IMR-90 (cell line): ENCODE measurements at regions not wholly inside any gene's neighbourhood (a gene's known extent, or its start where the extent isn't known, plus 50 kb on each side); places are given as distances from the start of the nearest gene placed in this dataset.

ENCODE experiments used
- ATAC-seq: fragments of 200-7000 bp; cut with Tn5 transposase; 2 replicates; pipeline ENCODE4 v1.9.1; 2020; ENCODE audit warnings: low read depth, mild to moderate bottlenecking, moderate library complexity
- BruUV-seq: library from RNA; stranded (reverse); fragments of 400-500 nt; replicated peaks from 2 replicates; lab custom pipeline; 2021; lab: Mats Ljungman, UMichigan
- CTCF ChIA-PET: fragments of 300-600 bp; formaldehyde crosslinking; extraction: SDS; loops from one replicate; lab custom pipeline; 2021; ENCODE audit warnings: antibody characterized with exemption; lab: Yijun Ruan, JAX
- POLR2A ChIA-PET: fragments of 300-600 bp; sonication (Branson Sonifier 250); formaldehyde crosslinking; loops from one replicate; lab custom pipeline; 2022; ENCODE audit warnings: antibody characterized with exemption; ENCODE audit not compliant: unreplicated experiment; lab: Charles Lee
- DNase-seq: peaks from one replicate; pipeline ENCODE4 v3.0.0; 2013
- H2AFZ ChIP-seq: replicated peaks from 2 replicates; pipeline ENCODE3; 2013; ENCODE audit warnings: low read length, mild to moderate bottlenecking; ENCODE audit not compliant: poor library complexity
- H2AK5ac ChIP-seq: 2 replicates; pipeline ENCODE4 v1.6.1; 2013; ENCODE audit warnings: low read depth, low read length, inconsistent platforms
- H2AK9ac ChIP-seq: replicated peaks from 2 replicates; pipeline ENCODE3; 2013; ENCODE audit warnings: mild to moderate bottlenecking, low read depth, low read length, moderate library complexity; ENCODE audit not compliant: poor library complexity
- H2BK120ac ChIP-seq: 2 replicates; pipeline ENCODE4 v1.6.1; 2013; ENCODE audit warnings: low read depth, low read length, inconsistent platforms
- H2BK15ac ChIP-seq: 3 replicates; pipeline ENCODE4 v1.6.1; 2013; ENCODE audit warnings: low read depth, low read length, inconsistent platforms
- H2BK20ac ChIP-seq: 2 replicates; pipeline ENCODE4 v1.6.1; 2013; ENCODE audit warnings: low read depth, mild to moderate bottlenecking, inconsistent platforms, low read length, moderate library complexity
- H2BK5ac ChIP-seq: 2 replicates; pipeline ENCODE4 v1.6.1; 2013; ENCODE audit warnings: mild to moderate bottlenecking, low read depth, low read length, inconsistent platforms; ENCODE audit not compliant: poor library complexity, severe bottlenecking
- H3K14ac ChIP-seq: replicated peaks from 2 replicates; pipeline ENCODE4 v1.6.1; 2013; ENCODE audit warnings: low read depth, low read length, inconsistent platforms
- H3K18ac ChIP-seq: 2 replicates; pipeline ENCODE4 v1.6.1; 2013; ENCODE audit warnings: low read depth, low read length, control low read depth
- H3K23ac ChIP-seq: 2 replicates; pipeline ENCODE4 v1.6.1; 2013; ENCODE audit warnings: low read depth, low read length, inconsistent platforms
- H3K27ac ChIP-seq: 2 replicates; pipeline ENCODE4 v1.5.1; 2013; ENCODE audit warnings: mild to moderate bottlenecking, control low read depth, low read length; ENCODE audit not compliant: insufficient read depth
- H3K27me3 ChIP-seq: 2 replicates; pipeline ENCODE4 v1.6.1; 2013; ENCODE audit warnings: low read length; ENCODE audit not compliant: control insufficient read depth, insufficient read depth
- H3K36me3 ChIP-seq: 2 replicates; pipeline ENCODE4 v1.6.1; 2013; ENCODE audit warnings: low read length, mixed read lengths; ENCODE audit not compliant: control insufficient read depth, insufficient read depth
- H3K4ac ChIP-seq: 2 replicates; pipeline ENCODE4 v1.6.1; 2013; ENCODE audit warnings: low read depth, low read length, inconsistent platforms
- H3K4me1 ChIP-seq: 2 replicates; pipeline ENCODE4 v1.6.1; 2013; ENCODE audit warnings: low read length, mixed read lengths; ENCODE audit not compliant: control insufficient read depth, insufficient read depth
- H3K4me2 ChIP-seq: 2 replicates; pipeline ENCODE4 v1.6.1; 2013; ENCODE audit warnings: low read depth, mild to moderate bottlenecking, control low read depth, low read length, moderate library complexity
- H3K4me3 ChIP-seq: 2 replicates; pipeline ENCODE4 v1.5.1; 2013; ENCODE audit warnings: low read depth, mild to moderate bottlenecking, control low read depth, low read length, moderate library complexity; ENCODE audit not compliant: insufficient read depth
- H3K56ac ChIP-seq: 2 replicates; pipeline ENCODE4 v1.6.1; 2013; ENCODE audit warnings: low read length, inconsistent platforms; ENCODE audit not compliant: insufficient read depth; ENCODE audit errors: extremely low read depth
- H3K79me1 ChIP-seq, 2 experiments: 2 replicates each; pipeline ENCODE4 v1.6.1; 2013; ENCODE audit warnings: low read length in 2 of 2, inconsistent platforms in 1 of 2, low read depth in 1 of 2
- H3K9ac ChIP-seq: 2 replicates; pipeline ENCODE4 v1.6.1; 2013; ENCODE audit warnings: low read depth, low read length, control low read depth
- H3K9me1 ChIP-seq: 2 replicates; pipeline ENCODE4 v1.6.1; 2013; ENCODE audit warnings: low read length, inconsistent platforms; ENCODE audit not compliant: insufficient read depth
- H3K9me3 ChIP-seq: 2 replicates; pipeline ENCODE4 v1.6.1; 2013; ENCODE audit warnings: low read length; ENCODE audit not compliant: control insufficient read depth, insufficient read depth
- H4K20me1 ChIP-seq: 2 replicates; pipeline ENCODE4 v1.6.1; 2013; ENCODE audit warnings: low read length, inconsistent platforms; ENCODE audit not compliant: insufficient read depth
- H4K5ac ChIP-seq: 2 replicates; pipeline ENCODE4 v1.6.1; 2013; ENCODE audit warnings: mild to moderate bottlenecking, low read depth, low read length, control low read depth
- H4K8ac ChIP-seq, 2 experiments: 2 replicates each; pipeline ENCODE4 v1.6.1; 2013; ENCODE audit warnings: low read depth in 2 of 2, low read length in 2 of 2, control low read depth in 1 of 2, inconsistent platforms in 1 of 2
- H4K91ac ChIP-seq: 2 replicates; pipeline ENCODE4 v1.6.1; 2013; ENCODE audit warnings: low read depth, low read length, inconsistent platforms; ENCODE audit not compliant: insufficient read depth
- BHLHE40 ChIP-seq: fragments of 150-350 bp; IDR thresholded peaks from 2 replicates; pipeline ENCODE4 v1.6.1; 2016; ENCODE audit warnings: mild to moderate bottlenecking, low read depth, low read length
- MAFK ChIP-seq: IDR thresholded peaks from 2 replicates; pipeline ENCODE4 v1.6.1; 2012; ENCODE audit warnings: low read depth, low read length, improper control_type of control experiment
- MXI1 ChIP-seq: IDR thresholded peaks from 2 replicates; pipeline ENCODE4 v1.6.1; 2012; ENCODE audit warnings: low read depth, mild to moderate bottlenecking, low read length, moderate library complexity, borderline replicate concordance
- NFE2L2 ChIP-seq: fragments of 150-350 bp; IDR thresholded peaks from 2 replicates; pipeline ENCODE4 v1.6.1; 2016; ENCODE audit warnings: low read depth, mild to moderate bottlenecking, low read length
- RAD21 ChIP-seq: IDR thresholded peaks from 2 replicates; pipeline ENCODE4 v1.6.1; 2012; ENCODE audit warnings: low read length, improper control_type of control experiment
- USF2 ChIP-seq: fragments of 150-350 bp; IDR thresholded peaks from 2 replicates; pipeline ENCODE4 v1.6.1; 2017; ENCODE audit warnings: mild to moderate bottlenecking, antibody characterized with exemption, low read length, low read depth
- WGBS, 2 experiments: methylation state at CpG; one replicate each; pipeline versions ENCODE4 v1.1.5 to v1.1.7; 2013; ENCODE audit warnings: missing lambda C conversion rate in 2 of 2; ENCODE audit not compliant: insufficient read length in 1 of 2; ENCODE audit errors: extremely low coverage in 2 of 2; 5-methylcytosine and 5-hydroxymethylcytosine counted together
- dilution Hi-C: fragments of 300-500 bp; cut with HindIII; formaldehyde crosslinking; loops from one replicate; pipeline ENCODE4 v1.14.3; 2018; ENCODE audit warnings: low sequenced_read_pairs; ENCODE audit not compliant: unreplicated experiment
- in situ Hi-C: fragments of 300-500 bp; cut with MboI; formaldehyde crosslinking; loops from 3 replicates; pipeline ENCODE4 v1.14.3; 2019; ENCODE audit warnings: low sequenced_read_pairs, inconsistent platforms, mixed read lengths
- intact Hi-C: fragments of 100-400 bp; cut with micrococcal nuclease; formaldehyde crosslinking; loops from 2 replicates; pipeline ENCODE4 v1.10.0; 2022

GRCh38 chr18:68431111-68431921 is 283.6 kb downstream of the TMX3 start:
- BruUV-seq: no TSS peak
- H3K9me3 ChIP-seq: no peaks in the 10 kb centered on the region; the same call in 1 of the 2 replicates
- peak overlapping the region; percentile 14 for H2BK5ac ChIP-seq
- ATAC-seq (no peak; the same call in 1 of the 2 replicates), DNase-seq (no peak)
- WGBS, 2 experiments: 100% methylated on average over 1 of the region's 6 CpGs; no CpG with 5 or more reads in 1 of the 2 experiments
- H4K8ac ChIP-seq: peak overlapping the region; percentile 42 to 72; a peak in 3 of 4 replicates
- H3K56ac ChIP-seq: no peak overlapping the region
- ChIA-PET CTCF (interaction anchor here (0.6 kb wide), 3 partner anchors 25 to 882 kb away, joined by 3 to 5 read pairs (median 3); no protein-coding TSS in a partner anchor), POLR2A (no interaction called here)
- H3K18ac ChIP-seq: peak overlapping the region; percentile 63; the same call in 1 of the 2 replicates
- intact Hi-C loops (no loop called here), dilution Hi-C loops (no loop called here), in situ Hi-C loops (no loop called here)
- H3K4ac ChIP-seq: peak overlapping the region; percentile 88
- no peaks in the 10 kb centered on the region for H3K79me1 ChIP-seq
- peak overlapping the region; percentile 19 for H4K5ac ChIP-seq
- H4K20me1 ChIP-seq: no peaks in the 10 kb centered on the region
- H3K23ac ChIP-seq: peak overlapping the region; percentile 22; the same call in 1 of the 2 replicates
- no peak overlapping the region for H3K4me2 ChIP-seq
- H4K91ac ChIP-seq: peak overlapping the region; percentile 63
- 0 out of 2 replicates have a peak overlapping the region, but pooled peaks have one; percentile 5 for H3K27ac ChIP-seq
- H2BK15ac ChIP-seq: peak overlapping the region; percentile 95; the same call in 2 of the 3 replicates
- peak overlapping the region; percentile 75; the same call in 1 of the 2 replicates for H2BK20ac ChIP-seq
- H3K36me3 ChIP-seq: no peaks in the 10 kb centered on the region
- H3K9me1 ChIP-seq: peaks cover 12% of the 10 kb centered on the region
- H3K14ac ChIP-seq: peak overlapping the region; percentile 38
- no peak overlapping the region for H3K9ac ChIP-seq
- peak overlapping the region; percentile 84 for H2BK120ac ChIP-seq
- H3K4me3 ChIP-seq: no peak overlapping the region
- H3K27me3 ChIP-seq: no peaks in the 10 kb centered on the region
- peak overlapping the region; percentile 88 for H2AK5ac ChIP-seq
- H2AK9ac ChIP-seq: peak overlapping the region; percentile 46
- peak overlapping the region; percentile 46 for H2AFZ ChIP-seq
- 0 out of 2 replicates have a peak, but pooled peaks have one; percentile 14 for TF ChIP-seq MAFK
- TF ChIP-seq MXI1: no peak
- no peak for TF ChIP-seq NFE2L2
- no peak for TF ChIP-seq BHLHE40
- no peak for TF ChIP-seq RAD21
- TF ChIP-seq USF2: no peak
- H3K4me1 ChIP-seq: peaks cover 15% of the 10 kb centered on the region
